ENCODE measurements at regions not wholly inside any gene's neighbourhood (a gene's known extent, or its start where the extent isn't known, plus 50 kb on each side); places are given as distances from the start of the nearest gene placed in this dataset.
"Not testable (repeated sequence)": the region's sequence is repeated elsewhere in the genome, so short reads cannot be mapped to it uniquely, and the experiment has no call there.

DNA sequence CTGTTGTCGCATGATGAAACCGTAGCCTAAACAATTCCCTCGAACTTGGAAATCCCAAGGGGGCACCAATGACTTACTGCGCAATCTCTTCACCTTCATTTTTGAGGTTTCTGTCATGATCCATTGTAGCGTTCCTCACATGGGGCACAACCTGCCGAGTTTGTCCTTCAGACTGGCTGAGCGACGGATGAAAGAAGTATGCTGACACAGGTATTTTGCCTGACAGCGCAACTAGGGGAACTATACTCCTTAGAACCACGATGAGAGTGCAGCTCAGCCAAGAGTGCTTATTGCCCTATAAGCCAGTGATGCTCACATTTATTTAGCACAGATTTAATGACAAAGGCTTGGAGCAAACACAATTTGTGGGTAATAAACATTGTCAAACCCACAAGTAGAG is 106.3 kb upstream of the ZNF267 start:
- no peak for DNase-seq (ENCODE audit: extremely low spot score, unreplicated experiment)
- Mint-ChIP-seq H3K9me3 (peaks cover 13% of the 10 kb centered on the region), H3K27ac (no peak overlapping the region), H3K4me3 (no peak overlapping the region), H3K36me3 (peaks cover 8% of the 10 kb centered on the region), H3K4me1 (ENCODE audit: unreplicated experiment) (no peaks in the 10 kb centered on the region), H3K27me3 (no peaks in the 10 kb centered on the region)
- TF ChIP-seq, protein P1, sequence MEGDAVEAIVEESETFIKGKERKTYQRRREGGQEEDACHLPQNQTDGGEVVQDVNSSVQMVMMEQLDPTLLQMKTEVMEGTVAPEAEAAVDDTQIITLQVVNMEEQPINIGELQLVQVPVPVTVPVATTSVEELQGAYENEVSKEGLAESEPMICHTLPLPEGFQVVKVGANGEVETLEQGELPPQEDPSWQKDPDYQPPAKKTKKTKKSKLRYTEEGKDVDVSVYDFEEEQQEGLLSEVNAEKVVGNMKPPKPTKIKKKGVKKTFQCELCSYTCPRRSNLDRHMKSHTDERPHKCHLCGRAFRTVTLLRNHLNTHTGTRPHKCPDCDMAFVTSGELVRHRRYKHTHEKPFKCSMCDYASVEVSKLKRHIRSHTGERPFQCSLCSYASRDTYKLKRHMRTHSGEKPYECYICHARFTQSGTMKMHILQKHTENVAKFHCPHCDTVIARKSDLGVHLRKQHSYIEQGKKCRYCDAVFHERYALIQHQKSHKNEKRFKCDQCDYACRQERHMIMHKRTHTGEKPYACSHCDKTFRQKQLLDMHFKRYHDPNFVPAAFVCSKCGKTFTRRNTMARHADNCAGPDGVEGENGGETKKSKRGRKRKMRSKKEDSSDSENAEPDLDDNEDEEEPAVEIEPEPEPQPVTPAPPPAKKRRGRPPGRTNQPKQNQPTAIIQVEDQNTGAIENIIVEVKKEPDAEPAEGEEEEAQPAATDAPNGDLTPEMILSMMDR (conservative IDR thresholded peaks at IDR 0.05): no peak

DNA sequence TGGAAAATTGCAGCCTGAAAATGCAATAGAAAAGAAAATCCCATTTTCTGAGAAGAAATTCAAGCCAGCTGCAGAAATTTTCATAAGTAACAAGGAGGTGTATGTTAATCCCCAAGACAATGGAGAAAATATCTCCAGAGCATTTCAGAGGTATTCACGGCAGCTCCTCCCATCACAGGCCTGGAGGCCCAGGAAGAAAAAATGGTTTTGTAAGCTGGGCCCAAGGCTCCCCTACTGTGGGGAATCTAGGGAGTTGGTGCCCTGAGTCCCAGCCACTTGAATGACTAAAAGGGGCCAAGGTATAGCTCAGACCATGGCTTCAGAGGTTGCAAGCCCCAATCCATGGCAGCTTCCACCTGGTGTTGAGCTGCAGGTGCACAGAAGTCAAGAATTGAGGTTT is 93.3 kb upstream of the ZNF267 start:
- Mint-ChIP-seq H3K4me3 (no peak overlapping the region), H3K4me1 (ENCODE audit: unreplicated experiment) (no peaks in the 10 kb centered on the region), H3K27me3 (no peaks in the 10 kb centered on the region), H3K27ac (no peak overlapping the region), H3K9me3 (peaks cover 18% of the 10 kb centered on the region), H3K36me3 (no peaks in the 10 kb centered on the region)
- TF ChIP-seq, protein P1 (conservative IDR thresholded peaks at IDR 0.05): no peak
- DNase-seq (ENCODE audit: extremely low spot score, unreplicated experiment): no peak

DNA sequence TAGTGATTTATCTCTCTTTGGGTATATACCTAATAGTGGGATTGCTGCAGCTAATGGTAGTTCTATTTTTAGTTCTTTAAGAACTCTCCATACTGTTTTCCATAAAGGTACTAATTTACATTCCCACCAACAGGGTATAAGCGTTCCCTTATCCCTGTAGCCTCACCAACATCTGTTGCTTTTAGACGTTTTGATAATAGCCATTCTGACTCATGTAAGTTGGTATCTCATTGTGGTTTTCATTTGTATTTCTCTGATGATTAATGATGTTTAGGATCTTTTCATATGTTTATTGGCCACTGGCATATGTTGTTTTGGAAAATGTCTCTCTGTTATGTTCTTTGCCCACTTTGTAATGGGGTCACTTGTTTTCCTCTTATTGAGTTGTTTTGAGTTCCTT is 88.5 kb upstream of the ZNF267 start:
- H3K36me3 Mint-ChIP-seq: no peaks in the 10 kb centered on the region
- no peak overlapping the region for H3K4me3 Mint-ChIP-seq
- H3K4me1 Mint-ChIP-seq (ENCODE audit: unreplicated experiment): no peaks in the 10 kb centered on the region
- TF ChIP-seq, protein P1 (conservative IDR thresholded peaks at IDR 0.05): no peak
- H3K9me3 Mint-ChIP-seq: peaks cover under 1% of the 10 kb centered on the region
- no peak overlapping the region for H3K27ac Mint-ChIP-seq
- no peak for DNase-seq (ENCODE audit: extremely low spot score, unreplicated experiment)
- no peaks in the 10 kb centered on the region for H3K27me3 Mint-ChIP-seq

DNA sequence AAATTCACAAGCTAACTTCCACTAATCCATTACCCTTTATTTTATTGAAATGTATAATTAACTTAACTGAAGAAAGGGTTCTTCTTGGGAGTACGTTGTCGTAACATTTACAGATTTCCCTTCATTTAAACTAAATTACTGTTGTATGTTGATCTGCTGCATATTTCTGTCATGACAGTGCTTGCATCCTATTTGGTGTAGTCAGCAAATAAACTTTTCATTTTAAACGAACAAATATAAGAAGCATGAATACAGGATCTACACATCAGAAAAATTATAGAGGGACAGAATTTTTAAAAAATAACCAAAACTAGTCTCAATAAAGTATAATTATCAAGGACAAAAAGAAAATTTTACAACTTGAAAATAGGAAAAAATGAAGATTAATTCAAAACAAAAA is 66.5 kb upstream of the ZNF267 start:
- no peak overlapping the region for H3K4me3 Mint-ChIP-seq
- no peaks in the 10 kb centered on the region for H3K4me1 Mint-ChIP-seq (ENCODE audit: unreplicated experiment)
- TF ChIP-seq, protein P1 (conservative IDR thresholded peaks at IDR 0.05): no peak
- no peaks in the 10 kb centered on the region for H3K36me3 Mint-ChIP-seq
- no peak overlapping the region for H3K27ac Mint-ChIP-seq
- H3K9me3 Mint-ChIP-seq: no peaks in the 10 kb centered on the region
- no peaks in the 10 kb centered on the region for H3K27me3 Mint-ChIP-seq
- no peak for DNase-seq (ENCODE audit: extremely low spot score, unreplicated experiment)

DNA sequence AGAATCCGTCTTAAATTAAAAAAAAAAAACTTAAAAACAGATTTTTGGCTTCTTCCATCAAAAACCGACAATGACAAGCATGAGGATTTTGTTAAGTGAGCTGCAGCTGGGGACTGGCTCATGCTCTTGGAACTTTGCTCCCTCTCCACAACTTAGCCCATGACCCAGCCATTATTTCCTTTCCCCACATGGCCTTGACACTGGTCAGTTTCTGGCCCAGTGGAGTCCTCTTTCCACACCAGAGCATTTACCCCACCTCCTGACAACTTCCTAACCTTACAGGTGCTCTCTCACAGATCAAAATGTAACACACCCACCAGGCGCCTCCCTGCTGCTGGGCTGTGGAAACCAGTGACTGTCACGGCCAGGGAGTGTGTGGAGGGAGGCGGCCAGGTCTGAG is 62.7 kb upstream of the ZNF267 start:
- H3K36me3 Mint-ChIP-seq: no peaks in the 10 kb centered on the region
- DNase-seq (ENCODE audit: extremely low spot score, unreplicated experiment): no peak
- H3K4me3 Mint-ChIP-seq: no peak overlapping the region
- H3K4me1 Mint-ChIP-seq (ENCODE audit: unreplicated experiment): no peaks in the 10 kb centered on the region
- H3K27me3 Mint-ChIP-seq: no peaks in the 10 kb centered on the region
- H3K27ac Mint-ChIP-seq: no peak overlapping the region
- TF ChIP-seq, protein P1 (conservative IDR thresholded peaks at IDR 0.05): no peak
- H3K9me3 Mint-ChIP-seq: no peaks in the 10 kb centered on the region

DNA sequence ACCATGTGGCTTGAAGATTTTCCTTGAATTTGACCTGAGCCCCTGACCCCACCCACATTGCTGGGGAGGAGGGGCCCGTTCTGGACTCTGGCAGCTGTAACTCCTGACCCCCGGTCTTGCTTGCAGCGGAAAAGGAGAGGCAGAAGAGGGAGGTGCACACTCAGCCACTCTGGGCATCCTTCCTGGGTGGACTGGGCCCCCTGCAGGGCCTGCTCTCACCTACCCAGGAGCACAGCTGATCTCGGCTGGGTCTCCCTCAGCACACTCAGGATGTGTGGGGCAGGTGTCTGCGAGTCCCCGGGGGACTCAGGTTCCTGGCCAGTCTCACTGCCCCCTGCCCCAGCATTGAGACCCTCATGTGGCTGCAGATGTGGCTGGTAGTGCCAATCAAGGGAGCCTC is 57.5 kb upstream of the ZNF267 start:
- H3K9me3 Mint-ChIP-seq; H3K36me3 Mint-ChIP-seq; H3K4me1 Mint-ChIP-seq (ENCODE audit: unreplicated experiment); H3K27ac Mint-ChIP-seq; DNase-seq (ENCODE audit: extremely low spot score, unreplicated experiment); H3K4me3 Mint-ChIP-seq; H3K27me3 Mint-ChIP-seq: not testable (repeated sequence)

Measured in type B pancreatic cell (in vitro differentiated cells).